MM.1S (cell line): ENCODE measurements at regions not wholly inside any gene's neighbourhood (a gene's known extent, or its start where the extent isn't known, plus 50 kb on each side); places are given as distances from the start of the nearest gene placed in this dataset.

ENCODE experiments used
- DNase-seq: peaks from one replicate; pipeline ENCODE4 v3.0.0-alpha.2; 2015
- H2AFZ ChIP-seq: fragments of 300-600 bp; sonication (generic); 2 replicates; pipeline ENCODE4 v1.6.0; 2016; ENCODE audit warnings: antibody characterized with exemption, low read length
- H3F3A ChIP-seq: fragments of 300-600 bp; sonication (generic); 2 replicates; pipeline ENCODE4 v1.6.1; 2016; ENCODE audit warnings: mild to moderate bottlenecking, antibody characterized with exemption, low read length, moderate library complexity, mixed read lengths; ENCODE audit not compliant: insufficient read depth
- H3K27ac ChIP-seq: fragments of 300-600 bp; sonication (generic); 2 replicates; pipeline ENCODE4 v1.5.1; 2016; ENCODE audit warnings: mild to moderate bottlenecking, low read length
- H3K27me3 ChIP-seq: fragments of 300-600 bp; sonication (generic); replicated peaks from 2 replicates; pipeline ENCODE4 v1.6.0; 2016; ENCODE audit warnings: low read length; ENCODE audit not compliant: insufficient read depth
- H3K36me3 ChIP-seq: fragments of 300-600 bp; sonication (generic); replicated peaks from 2 replicates; pipeline ENCODE4 v1.6.1; 2016; ENCODE audit warnings: mild to moderate bottlenecking, low read length, mixed read lengths; ENCODE audit not compliant: insufficient read depth
- H3K4me1 ChIP-seq: fragments of 300-600 bp; sonication (generic); 2 replicates; pipeline ENCODE4 v1.6.1; 2016; ENCODE audit warnings: low read length, mixed read lengths
- H3K4me2 ChIP-seq: fragments of 300-600 bp; sonication (generic); 2 replicates; pipeline ENCODE4 v1.6.0; 2016; ENCODE audit warnings: low read depth, low read length
- H3K4me3 ChIP-seq: fragments of 300-600 bp; sonication (generic); 2 replicates; pipeline ENCODE4 v1.5.1; 2016; ENCODE audit warnings: low read length, mixed read lengths
- H3K79me2 ChIP-seq: fragments of 300-600 bp; sonication (generic); 2 replicates; pipeline ENCODE4 v1.6.1; 2016; ENCODE audit warnings: mixed run types, low read length, mixed read lengths
- H3K9ac ChIP-seq: fragments of 300-600 bp; sonication (generic); 2 replicates; pipeline ENCODE4 v1.6.1; 2016; ENCODE audit warnings: low read length, mixed read lengths
- H3K9me2 ChIP-seq: fragments of 300-600 bp; sonication (generic); replicated peaks from 2 replicates; pipeline ENCODE4 v1.6.1; 2016; ENCODE audit warnings: mild to moderate bottlenecking, low read length, mixed read lengths; ENCODE audit not compliant: insufficient read depth
- H3K9me3 ChIP-seq: fragments of 300-600 bp; sonication (generic); replicated peaks from 2 replicates; pipeline ENCODE4 v1.6.1; 2016; ENCODE audit warnings: mild to moderate bottlenecking, low read length, mixed read lengths; ENCODE audit not compliant: insufficient read depth
- H4K20me1 ChIP-seq: fragments of 300-600 bp; sonication (generic); 2 replicates; pipeline ENCODE4 v1.6.1; 2016; ENCODE audit warnings: mild to moderate bottlenecking, low read length, moderate library complexity, mixed read lengths; ENCODE audit not compliant: insufficient read depth
- EZH2 ChIP-seq: fragments of 300-600 bp; sonication (generic); optimal IDR thresholded peaks from 2 replicates; pipeline ENCODE3; 2017; ENCODE audit warnings: low read depth, mild to moderate bottlenecking, antibody characterized with exemption, low read length, mixed read lengths
- EZH2phosphoT487 ChIP-seq: fragments of 300-600 bp; sonication (generic); IDR thresholded peaks from 2 replicates; pipeline ENCODE4 v1.6.1; 2018; ENCODE audit warnings: antibody characterized with exemption, low read length
- TF ChIP-seq, protein P1 (sequence below): fragments of 300-600 bp; sonication (generic); IDR thresholded peaks from 2 replicates; pipeline ENCODE4 v1.5.1; 2016; ENCODE audit warnings: antibody characterized with exemption, low read length, mixed read lengths

DNA sequence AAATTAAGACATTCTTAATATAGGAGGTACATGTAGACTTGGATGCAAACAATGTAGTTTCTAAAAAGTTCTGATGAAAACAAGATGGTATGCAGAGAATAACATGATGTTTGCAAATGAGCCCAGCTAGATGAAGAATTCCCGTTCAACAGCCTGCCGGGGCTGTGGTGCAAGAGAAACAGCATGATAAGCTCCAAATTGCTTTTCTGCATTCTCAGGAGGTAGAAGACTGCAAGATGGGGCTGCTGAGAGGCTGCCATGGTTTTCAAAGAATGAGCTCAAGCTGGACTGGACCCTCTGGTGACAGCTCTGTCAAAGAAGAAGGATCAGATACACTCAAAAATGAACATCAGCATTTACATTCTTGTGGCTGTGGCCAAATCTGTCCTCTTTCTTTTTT lies 73.4 kb upstream of the PALS2 start:
- no peaks in the 10 kb centered on the region for H3K27me3 ChIP-seq
- no peak overlapping the region for H3K4me3 ChIP-seq
- no peak overlapping the region for H3K9ac ChIP-seq
- no peak overlapping the region for H3K4me2 ChIP-seq
- no peaks in the 10 kb centered on the region for H3F3A ChIP-seq
- no peaks in the 10 kb centered on the region for H4K20me1 ChIP-seq
- H3K27ac ChIP-seq = no peak overlapping the region
- DNase-seq = no peak
- no peaks in the 10 kb centered on the region for H3K79me2 ChIP-seq
- no peaks in the 10 kb centered on the region for H3K9me3 ChIP-seq
- no peaks in the 10 kb centered on the region for H3K36me3 ChIP-seq
- TF ChIP-seq EZH2 (no peak), EZH2phosphoT487 (no peak)
- TF ChIP-seq, protein P1, sequence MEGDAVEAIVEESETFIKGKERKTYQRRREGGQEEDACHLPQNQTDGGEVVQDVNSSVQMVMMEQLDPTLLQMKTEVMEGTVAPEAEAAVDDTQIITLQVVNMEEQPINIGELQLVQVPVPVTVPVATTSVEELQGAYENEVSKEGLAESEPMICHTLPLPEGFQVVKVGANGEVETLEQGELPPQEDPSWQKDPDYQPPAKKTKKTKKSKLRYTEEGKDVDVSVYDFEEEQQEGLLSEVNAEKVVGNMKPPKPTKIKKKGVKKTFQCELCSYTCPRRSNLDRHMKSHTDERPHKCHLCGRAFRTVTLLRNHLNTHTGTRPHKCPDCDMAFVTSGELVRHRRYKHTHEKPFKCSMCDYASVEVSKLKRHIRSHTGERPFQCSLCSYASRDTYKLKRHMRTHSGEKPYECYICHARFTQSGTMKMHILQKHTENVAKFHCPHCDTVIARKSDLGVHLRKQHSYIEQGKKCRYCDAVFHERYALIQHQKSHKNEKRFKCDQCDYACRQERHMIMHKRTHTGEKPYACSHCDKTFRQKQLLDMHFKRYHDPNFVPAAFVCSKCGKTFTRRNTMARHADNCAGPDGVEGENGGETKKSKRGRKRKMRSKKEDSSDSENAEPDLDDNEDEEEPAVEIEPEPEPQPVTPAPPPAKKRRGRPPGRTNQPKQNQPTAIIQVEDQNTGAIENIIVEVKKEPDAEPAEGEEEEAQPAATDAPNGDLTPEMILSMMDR = no peak
- no peaks in the 10 kb centered on the region for H3K9me2 ChIP-seq
- no peaks in the 10 kb centered on the region for H3K4me1 ChIP-seq
- no peak overlapping the region for H2AFZ ChIP-seq

DNA sequence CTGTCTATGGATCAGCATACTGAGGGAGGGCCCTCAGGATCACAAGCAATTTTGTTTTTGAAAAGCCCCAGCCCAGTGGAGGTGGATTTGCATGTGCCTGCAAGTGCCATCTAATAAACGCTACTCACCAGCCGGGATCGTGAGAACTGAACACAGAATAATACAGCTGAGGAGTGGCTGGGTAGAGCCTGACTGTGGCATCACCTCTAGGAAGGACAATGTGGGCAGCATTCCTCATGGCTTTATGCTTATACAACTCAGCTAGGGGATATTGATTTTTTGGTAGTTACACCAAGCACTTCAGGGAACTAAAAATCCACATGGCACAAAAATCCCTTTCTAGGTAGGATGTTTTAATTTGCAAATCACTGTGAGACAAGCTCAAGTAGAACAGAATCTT lies 72.7 kb upstream of the PALS2 start:
- no peak for DNase-seq
- TF ChIP-seq, protein P1 = no peak
- TF ChIP-seq EZH2 (no peak), EZH2phosphoT487 (no peak)
- Histone ChIP-seq H3K4me3 (no peak overlapping the region), H3K9ac (no peak overlapping the region), H3K27ac (no peak overlapping the region), H3K36me3 (no peaks in the 10 kb centered on the region), H4K20me1 (no peaks in the 10 kb centered on the region), H3K27me3 (no peaks in the 10 kb centered on the region), H3K4me1 (no peaks in the 10 kb centered on the region), H3F3A (no peaks in the 10 kb centered on the region), H3K79me2 (no peaks in the 10 kb centered on the region), H3K9me2 (no peaks in the 10 kb centered on the region), H2AFZ (no peak overlapping the region), H3K9me3 (no peaks in the 10 kb centered on the region), H3K4me2 (no peak overlapping the region)

DNA sequence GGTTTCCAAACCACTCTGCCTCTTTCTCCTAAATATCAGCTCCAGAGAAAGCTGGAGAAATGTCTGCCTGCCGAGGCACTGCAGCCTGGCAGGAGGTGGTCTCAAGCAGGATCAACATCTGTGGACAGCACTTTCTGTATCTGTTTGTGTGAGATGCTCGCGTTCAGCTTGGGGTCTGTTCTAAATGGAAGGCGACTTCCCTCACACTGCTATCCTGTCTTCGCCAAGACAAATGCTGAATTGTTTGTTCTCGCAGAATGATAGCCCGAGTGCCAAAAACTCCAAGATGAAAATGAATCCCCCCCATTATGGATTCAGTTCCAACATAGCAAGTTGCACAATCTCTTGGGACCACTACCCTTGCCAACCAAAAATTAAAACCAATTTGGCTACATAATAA lies 72.2 kb upstream of the PALS2 start:
- no peak for DNase-seq

More for the DNA sequence above, 72.2 kb upstream of the PALS2 start:
- Histone ChIP-seq H3K27ac (no peak overlapping the region), H3K9ac (no peak overlapping the region), H3K36me3 (no peaks in the 10 kb centered on the region), H2AFZ (no peak overlapping the region), H3K9me2 (no peaks in the 10 kb centered on the region), H4K20me1 (no peaks in the 10 kb centered on the region), H3K4me3 (no peak overlapping the region), H3K4me2 (no peak overlapping the region), H3K27me3 (no peaks in the 10 kb centered on the region), H3K79me2 (no peaks in the 10 kb centered on the region), H3F3A (no peaks in the 10 kb centered on the region), H3K4me1 (no peaks in the 10 kb centered on the region), H3K9me3 (no peaks in the 10 kb centered on the region)
- no peak for TF ChIP-seq EZH2phosphoT487
- no peak for TF ChIP-seq EZH2
- TF ChIP-seq, protein P1 = no peak
